ENCODE measurements at regions not wholly inside any gene's neighbourhood (a gene's known extent, or its start where the extent isn't known, plus 50 kb on each side); places are given as distances from the start of the nearest gene placed in this dataset.
"Not testable (repeated sequence)": the region's sequence is repeated elsewhere in the genome, so short reads cannot be mapped to it uniquely, and the experiment has no call there.

GRCh38 chr3:5944061-5944460 is 756.6 kb downstream of the EDEM1 start:
- FAIRE-seq, result peak; percentile 27
- not testable (repeated sequence) for DNase-seq (ENCODE audit: low spot score)

- FAIRE-seq (no peak), DNase-seq (ENCODE audit: low spot score) (no peak)
Measured at GRCh38 chr3:5948084-5948483, 760.6 kb downstream of the EDEM1 start.

- FAIRE-seq (no peak), DNase-seq (ENCODE audit: low spot score) (no peak)
Measured at GRCh38 chr3:5951026-5951425, 763.5 kb downstream of the EDEM1 start.

GRCh38 chr3:5972586-5972985 is 785.1 kb downstream of the EDEM1 start:
- DNase-seq (ENCODE audit: low spot score) (no peak), FAIRE-seq (no peak)

- DNase-seq (ENCODE audit: low spot score) (no peak), FAIRE-seq (no peak)
Measured at GRCh38 chr3:5974630-5975322, 787.3 kb downstream of the EDEM1 start.

- DNase-seq (ENCODE audit: low spot score), result no peak
- no peak for FAIRE-seq
Measured at GRCh38 chr3:5977331-5977730, 789.8 kb downstream of the EDEM1 start.

- FAIRE-seq, result no peak
Measured at GRCh38 chr3:5980475-5980874, 793.0 kb downstream of the EDEM1 start.

DNA sequence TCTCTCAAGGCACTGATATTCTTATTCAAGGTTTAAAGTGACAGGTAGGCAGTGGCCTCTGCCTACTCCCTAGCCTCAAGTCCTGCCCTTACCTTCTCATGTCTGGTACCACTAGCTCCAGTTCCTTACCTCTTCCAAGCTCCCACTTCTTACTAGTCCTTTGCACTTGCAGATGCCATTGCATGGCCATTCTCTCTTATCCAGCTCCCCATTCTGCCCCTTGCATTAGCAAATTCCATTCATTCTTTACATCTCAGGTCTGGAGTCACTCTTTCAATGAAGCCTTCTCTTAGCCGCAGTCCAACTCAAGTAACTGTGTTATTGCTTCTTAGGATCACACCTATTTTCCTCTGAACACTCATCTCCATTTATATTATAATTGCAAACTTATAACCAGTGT is 807.1 kb downstream of the EDEM1 start:
- FAIRE-seq (no peak), DNase-seq (ENCODE audit: low spot score) (no peak)

More at GRCh38 chr3:5980475-5980874, 793.0 kb downstream of the EDEM1 start:
- DNase-seq (ENCODE audit: low spot score), result no peak

- FAIRE-seq (no peak), DNase-seq (ENCODE audit: low spot score) (no peak)
Measured at GRCh38 chr3:6018456-6018855, 830.9 kb downstream of the EDEM1 start.

- FAIRE-seq (no peak), DNase-seq (ENCODE audit: low spot score) (no peak)
Measured at GRCh38 chr3:6022621-6023020, 835.1 kb downstream of the EDEM1 start.

GRCh38 chr3:6025032-6025431 is 835.9 kb upstream of the GRM7 start:
- FAIRE-seq, result no peak
- no peak for DNase-seq (ENCODE audit: low spot score)

DNA sequence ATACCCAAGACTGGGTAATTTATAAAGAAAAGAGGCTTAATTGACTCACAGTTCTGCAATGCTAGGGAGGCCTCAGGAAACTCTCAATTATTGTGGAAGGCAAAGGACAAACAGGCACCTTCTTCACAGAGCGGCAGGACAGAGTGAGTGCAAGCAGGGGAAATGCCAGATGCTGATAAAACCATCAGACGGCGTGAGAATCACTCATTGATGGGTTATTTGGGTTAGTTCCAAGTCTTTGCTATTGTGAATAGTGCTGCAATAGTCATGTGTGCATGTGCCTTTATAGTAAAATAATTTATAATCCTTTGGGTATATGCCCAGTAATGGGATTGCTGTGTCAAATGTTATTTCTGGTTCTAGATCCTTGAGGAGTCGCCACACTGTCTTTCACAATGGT is 830.3 kb upstream of the GRM7 start:
- FAIRE-seq; DNase-seq (ENCODE audit: low spot score): not testable (repeated sequence)

DNA sequence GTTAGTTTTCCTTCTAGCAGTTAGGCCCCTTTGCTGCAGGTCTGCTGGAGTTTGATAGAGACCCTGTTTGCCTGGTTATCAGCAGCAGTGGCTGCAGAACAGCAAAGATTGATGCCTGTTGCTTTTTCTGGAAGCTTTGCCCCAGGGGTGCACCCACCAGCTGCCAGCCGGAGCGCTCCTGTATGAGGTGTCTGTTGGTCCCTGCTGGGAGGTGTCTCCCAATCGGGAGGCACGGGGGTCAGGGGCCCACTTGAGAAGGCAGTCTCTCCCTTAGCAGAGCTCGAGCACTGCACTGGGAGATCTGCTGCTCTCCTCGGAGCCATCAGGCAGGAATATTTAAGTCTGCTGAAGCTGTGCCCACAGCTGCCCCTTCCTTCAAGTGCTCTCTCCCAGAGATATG is 825.3 kb upstream of the GRM7 start:
- FAIRE-seq (no peak), DNase-seq (ENCODE audit: low spot score) (no peak)

DNA sequence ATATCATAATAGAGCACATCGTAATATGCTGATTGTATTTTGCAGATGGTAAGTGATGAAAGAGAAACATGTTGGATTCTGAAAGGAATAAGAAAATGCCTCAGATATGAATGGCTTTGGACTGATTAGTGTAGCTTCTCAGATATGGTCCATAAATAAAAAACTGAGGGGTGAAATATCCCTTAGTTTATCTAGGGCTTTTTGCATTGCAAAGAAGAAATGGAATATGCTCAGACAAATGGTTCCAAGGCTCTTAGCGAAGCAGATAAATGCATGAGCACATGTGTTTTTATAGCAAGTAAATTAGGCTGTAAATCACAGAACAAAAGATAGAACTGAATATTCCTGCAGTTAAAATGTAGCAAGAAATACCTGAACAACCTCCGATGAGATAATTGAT is 820.9 kb upstream of the GRM7 start:
- DNase-seq (ENCODE audit: low spot score) (no peak), FAIRE-seq (no peak)

DNA sequence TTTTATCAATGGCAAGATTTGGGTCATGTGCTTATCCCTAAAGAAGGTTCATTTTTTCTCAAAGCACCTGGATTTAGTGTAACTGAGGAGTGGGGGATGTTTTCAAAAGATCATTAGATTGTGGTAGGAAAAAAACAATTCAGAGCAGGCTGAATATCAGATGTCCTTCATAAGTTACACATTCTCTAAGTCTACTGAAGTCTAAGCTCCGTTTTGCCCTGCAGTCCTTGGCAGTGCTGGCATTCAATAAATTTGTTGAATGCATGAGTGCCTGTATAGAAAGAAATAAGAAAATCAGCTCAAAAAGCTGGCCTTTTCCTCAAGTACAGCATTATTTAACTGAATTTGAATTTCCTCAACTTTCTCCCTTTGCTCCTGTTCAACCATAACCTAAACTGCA is 819.0 kb upstream of the GRM7 start:
- no peak for DNase-seq (ENCODE audit: low spot score)
- FAIRE-seq, result no peak

DNA sequence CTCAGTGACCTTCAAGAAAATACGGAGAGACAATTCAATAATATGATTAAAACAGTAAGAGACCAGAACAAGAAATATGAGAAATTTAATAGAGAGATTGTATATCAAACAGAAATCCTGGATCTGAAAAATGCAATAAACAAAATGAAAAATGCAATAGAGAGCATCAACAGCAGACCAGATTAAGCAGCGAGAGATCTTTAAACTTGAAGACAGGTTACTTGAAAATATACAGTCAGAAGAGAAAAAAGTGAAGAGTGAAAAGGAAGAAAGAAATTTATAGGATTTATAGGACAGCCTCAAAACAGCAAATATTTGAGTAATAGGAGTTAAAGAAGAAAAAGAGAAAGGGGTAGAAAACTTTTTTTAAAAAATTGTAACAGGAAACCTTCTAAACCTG is 813.9 kb upstream of the GRM7 start:
- no peak for FAIRE-seq
- DNase-seq (ENCODE audit: low spot score), result no peak

DNA sequence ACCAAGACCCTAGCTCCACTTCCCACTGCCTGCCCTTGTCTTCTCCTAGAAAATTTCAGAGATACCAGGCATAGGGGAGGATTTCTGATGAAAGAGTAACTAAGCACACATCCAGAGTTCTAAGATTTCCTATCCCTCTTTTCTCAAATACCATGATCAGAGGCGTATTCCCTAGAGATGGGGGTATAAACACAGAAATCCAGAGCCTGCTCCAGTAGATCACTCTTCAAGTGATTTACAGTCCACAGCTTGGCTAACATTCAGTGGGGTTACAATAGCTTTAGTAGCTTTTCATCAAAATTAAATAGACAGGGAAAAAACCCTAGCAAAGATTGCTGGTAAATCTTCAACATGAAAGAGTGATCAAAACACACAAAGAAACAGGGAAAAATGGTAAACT is 800.7 kb upstream of the GRM7 start:
- no peak for DNase-seq (ENCODE audit: low spot score)
- FAIRE-seq, result no peak

DNA sequence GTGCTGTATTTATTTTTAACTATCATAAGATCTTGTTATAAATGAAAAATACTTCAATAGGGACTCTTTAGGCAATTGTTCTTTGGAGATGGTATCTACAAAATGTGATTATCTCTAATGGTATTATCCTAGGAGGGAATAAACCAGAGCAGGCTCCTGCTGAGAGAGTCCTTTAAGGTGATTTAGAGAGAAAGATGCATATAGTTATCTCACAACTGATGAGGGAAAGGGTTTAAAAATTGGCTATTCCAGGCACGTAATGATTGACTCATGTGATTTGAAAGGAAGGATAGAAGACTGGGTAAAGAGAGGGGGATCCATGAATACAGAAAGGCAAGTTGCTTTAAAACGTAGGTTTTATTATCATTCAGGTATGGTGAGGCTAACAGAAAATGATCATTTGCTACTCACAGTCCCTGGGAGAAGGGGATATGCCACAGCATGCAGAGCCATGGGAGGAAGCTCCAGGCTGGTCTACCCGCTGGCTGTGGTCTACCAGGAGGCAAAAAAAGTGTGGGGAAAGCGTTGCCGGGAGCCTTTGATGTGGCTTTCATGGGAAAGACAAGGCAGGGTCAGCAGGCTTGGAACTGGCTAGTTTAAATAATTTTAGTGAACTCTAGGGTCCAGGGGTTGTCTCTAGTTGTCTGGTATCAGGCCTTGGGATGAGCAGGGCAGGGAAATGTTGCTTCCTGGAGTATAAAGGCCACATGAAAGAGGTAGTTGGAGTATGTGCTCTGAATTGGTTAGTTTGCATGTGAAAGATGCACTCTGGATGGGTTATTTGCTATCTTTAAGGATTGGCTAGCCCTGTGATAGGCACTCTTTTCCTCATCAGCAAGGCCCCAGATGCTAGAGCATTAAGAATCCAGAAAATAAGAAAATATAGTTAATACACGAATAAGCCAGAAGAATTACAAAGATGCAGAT is 798.4 kb upstream of the GRM7 start:
- FAIRE-seq (no peak), DNase-seq (ENCODE audit: low spot score) (no peak)

DNA sequence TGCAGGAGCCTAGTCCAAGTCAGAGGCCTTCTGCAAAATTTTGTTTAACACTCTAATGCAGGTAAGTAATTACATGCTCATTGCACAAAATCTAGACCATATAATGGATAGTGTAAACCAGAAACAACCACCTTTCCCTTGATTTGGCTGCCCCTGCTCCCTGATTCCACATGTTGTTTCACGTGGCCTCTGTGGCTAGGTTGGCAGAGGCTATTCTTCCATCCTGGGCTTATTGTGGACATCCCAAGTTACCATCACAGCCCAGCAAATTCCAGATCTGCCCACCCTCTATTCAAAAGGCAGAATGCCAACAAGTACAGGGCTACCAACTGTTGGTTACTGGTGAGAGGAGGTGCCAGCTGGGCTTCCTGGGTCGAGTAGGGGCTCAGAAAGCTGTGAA is 794.5 kb upstream of the GRM7 start:
- FAIRE-seq (no peak), DNase-seq (ENCODE audit: low spot score) (no peak)

- DNase-seq (ENCODE audit: low spot score); FAIRE-seq: not testable (repeated sequence)
Measured at GRCh38 chr3:6066868-6067578, 793.9 kb upstream of the GRM7 start.

- FAIRE-seq, result no peak
- no peak for DNase-seq (ENCODE audit: low spot score)
Measured at GRCh38 chr3:6074952-6075351, 786.0 kb upstream of the GRM7 start.

DNA sequence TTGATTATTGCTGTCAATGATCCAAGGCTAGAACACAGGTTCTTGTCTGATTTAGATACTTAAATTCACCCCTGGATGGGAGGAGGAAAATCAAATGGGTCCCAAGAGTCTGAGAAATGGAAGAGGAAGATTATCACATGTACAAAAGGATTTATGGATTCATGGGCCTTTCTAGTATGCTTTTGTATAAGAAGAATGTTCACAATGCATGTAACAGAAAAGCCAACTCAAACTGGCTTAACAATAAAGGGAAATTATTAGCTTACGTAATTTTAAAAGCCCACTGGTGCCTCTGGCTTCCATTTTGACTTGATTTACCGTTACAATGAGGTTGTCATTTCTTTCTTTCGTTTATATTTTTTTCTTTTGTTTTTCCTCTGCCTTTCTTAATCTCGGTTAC is 782.5 kb upstream of the GRM7 start:
- no peak for FAIRE-seq
- DNase-seq (ENCODE audit: low spot score), result no peak

Data from urothelium cell line (cell line).